GM12873 (cell line): ENCODE measurements at regions not wholly inside any gene's neighbourhood (a gene's known extent, or its start where the extent isn't known, plus 50 kb on each side); places are given as distances from the start of the nearest gene placed in this dataset.

Experiments used
- TF ChIP-seq, protein P1 (sequence below): IDR thresholded peaks from 2 replicates; pipeline ENCODE4 v1.5.1; 2012; ENCODE audit warnings: low read depth, mild to moderate bottlenecking, moderate library complexity, low read length, control low read depth; ENCODE audit not compliant: insufficient read depth; ENCODE audit errors: missing control alignments

DNA sequence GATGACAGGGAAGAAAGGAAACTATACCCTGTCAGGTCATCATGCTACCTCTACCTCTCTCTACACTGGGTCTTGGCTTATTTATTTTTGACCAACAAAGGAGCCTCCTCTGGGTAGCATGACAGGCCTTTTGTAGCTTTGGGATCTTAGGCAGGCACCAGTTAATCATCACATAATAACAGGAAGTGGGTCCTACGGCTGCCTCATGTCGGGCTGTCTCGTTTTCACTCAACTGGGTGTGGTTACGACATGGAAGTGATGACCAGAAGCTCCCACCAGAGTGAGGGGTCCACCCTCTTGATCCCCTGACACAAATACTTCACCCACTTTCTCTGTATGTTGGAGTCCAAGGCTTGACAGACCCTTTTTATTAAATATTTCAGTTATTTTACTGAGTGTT, 105.3 kb downstream of the CD47 start:
- TF ChIP-seq, protein P1, sequence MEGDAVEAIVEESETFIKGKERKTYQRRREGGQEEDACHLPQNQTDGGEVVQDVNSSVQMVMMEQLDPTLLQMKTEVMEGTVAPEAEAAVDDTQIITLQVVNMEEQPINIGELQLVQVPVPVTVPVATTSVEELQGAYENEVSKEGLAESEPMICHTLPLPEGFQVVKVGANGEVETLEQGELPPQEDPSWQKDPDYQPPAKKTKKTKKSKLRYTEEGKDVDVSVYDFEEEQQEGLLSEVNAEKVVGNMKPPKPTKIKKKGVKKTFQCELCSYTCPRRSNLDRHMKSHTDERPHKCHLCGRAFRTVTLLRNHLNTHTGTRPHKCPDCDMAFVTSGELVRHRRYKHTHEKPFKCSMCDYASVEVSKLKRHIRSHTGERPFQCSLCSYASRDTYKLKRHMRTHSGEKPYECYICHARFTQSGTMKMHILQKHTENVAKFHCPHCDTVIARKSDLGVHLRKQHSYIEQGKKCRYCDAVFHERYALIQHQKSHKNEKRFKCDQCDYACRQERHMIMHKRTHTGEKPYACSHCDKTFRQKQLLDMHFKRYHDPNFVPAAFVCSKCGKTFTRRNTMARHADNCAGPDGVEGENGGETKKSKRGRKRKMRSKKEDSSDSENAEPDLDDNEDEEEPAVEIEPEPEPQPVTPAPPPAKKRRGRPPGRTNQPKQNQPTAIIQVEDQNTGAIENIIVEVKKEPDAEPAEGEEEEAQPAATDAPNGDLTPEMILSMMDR, result no peak

GRCh38 chr3:107983247-107983646, 107.6 kb downstream of the CD47 start:
- TF ChIP-seq, protein P1, result peak; percentile 28

GRCh38 chr3:107982165-107982564, 108.7 kb downstream of the CD47 start:
- TF ChIP-seq, protein P1, result no peak

- TF ChIP-seq, protein P1, result no peak
These were observed 109.2 kb downstream of the CD47 start for GRCh38 chr3:107981471-107982111.

DNA sequence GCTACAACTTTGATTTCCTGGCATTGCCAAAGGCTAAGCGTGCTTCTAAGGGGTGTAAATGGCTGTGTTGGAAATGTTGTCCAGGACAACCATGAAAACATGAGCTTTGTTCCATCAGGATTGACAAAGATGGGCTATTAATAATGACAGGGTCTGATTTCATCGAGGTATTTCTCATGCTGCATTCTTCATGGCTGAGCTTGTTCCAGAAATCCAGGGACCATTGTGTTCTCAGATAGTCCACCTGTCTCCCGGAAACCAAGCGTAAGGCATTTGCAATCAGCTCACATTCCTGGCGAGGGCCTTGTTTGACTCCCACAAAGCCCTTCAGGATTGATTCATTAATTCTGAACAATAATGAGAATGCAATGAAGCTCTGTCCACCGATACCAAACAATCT, 111.3 kb downstream of the CD47 start:
- TF ChIP-seq, protein P1, result no peak

DNA sequence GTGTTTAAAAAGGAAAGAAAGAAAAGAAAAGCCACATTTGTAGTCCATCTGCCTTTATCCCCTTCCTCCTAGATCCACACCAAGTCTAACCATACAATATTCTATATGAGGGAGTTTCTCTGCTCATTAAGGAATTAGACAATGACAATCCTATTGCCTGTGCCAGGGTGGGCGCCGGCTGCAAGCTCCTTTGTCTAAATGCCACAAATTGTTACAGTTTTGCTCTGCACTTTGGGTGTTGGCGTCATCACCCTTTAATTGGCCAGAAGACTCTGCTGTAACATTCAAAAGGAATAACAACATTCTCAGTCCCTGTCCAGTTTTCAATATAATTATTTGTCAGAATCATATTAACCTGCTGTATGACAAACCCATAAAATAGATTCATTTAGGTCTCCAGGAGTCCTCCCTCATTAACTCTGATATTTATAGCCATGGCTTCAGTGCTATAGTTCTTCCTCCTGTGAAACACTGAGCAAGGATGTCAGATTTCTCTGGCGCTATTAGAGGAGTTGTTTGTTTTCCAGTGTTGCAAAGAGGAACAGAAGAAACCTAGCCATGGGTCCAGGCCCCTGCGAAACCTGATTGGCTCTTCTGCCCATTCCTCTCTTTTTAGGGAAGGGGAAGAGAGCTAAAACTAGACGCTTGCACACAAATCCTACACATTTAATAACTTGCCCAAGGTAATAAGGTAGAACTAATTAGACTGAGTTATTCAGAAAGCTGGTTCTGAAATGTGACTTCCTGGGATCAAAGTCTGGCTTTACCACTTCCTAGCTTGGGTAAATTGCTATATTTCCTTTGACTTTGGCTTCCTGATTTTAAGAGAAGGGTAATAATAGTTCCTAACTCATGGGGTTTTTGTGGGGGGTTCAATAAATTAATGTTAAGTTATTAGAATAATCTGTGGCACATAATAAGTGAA, 112.4 kb downstream of the CD47 start:
- TF ChIP-seq, protein P1, result no peak
